NCI-H1092 (cell line): ENCODE measurements at regions not wholly inside any gene's neighbourhood (a gene's known extent, or its start where the extent isn't known, plus 50 kb on each side); places are given as distances from the start of the nearest gene placed in this dataset.

Experiments used
- DNase-seq: peaks from one replicate; lab custom pipeline; 2025; lab: John Stamatoyannopoulos, UW

DNA sequence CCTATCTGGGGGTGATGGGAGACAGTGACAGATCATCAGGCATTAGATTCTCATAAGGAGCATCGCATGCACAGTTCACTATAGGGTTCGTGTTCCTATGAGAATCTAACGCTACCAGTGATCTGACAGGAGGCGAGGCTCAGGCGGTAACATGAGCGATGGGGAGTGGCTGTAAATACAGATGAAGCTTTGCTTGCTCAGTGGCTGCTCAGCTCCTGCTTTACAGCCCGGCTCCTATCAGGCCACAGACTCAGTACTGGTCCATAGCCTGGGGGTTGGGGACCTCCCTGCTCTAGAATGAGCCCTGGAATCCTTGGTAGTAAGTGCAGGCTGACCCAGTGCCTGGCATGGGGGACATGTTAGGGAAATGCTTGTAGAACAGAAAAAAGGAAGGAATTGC lies 426.0 kb downstream of the TYW1 start:
- DNase-seq: no peak

DNA sequence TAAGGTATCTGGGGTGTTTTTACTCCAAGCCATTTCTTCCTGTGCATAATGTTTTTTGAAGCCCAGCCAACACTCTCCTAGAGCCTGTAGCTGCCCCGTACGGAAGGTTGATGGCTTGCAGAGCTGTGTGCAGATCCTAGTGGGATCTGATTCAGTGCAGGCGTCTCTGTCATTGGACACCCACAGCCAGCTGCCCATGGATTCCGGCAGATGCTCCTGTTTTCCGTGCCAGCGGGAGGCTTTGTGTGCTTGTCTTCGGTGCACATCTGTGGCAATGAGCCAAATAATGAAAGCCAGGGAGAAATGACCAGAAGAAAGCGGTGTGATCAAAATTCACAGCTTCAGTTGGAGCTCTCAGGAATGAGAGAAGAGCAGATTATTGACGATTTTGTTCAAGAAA lies 426.4 kb downstream of the TYW1 start:
- DNase-seq: peak; percentile 48

DNA sequence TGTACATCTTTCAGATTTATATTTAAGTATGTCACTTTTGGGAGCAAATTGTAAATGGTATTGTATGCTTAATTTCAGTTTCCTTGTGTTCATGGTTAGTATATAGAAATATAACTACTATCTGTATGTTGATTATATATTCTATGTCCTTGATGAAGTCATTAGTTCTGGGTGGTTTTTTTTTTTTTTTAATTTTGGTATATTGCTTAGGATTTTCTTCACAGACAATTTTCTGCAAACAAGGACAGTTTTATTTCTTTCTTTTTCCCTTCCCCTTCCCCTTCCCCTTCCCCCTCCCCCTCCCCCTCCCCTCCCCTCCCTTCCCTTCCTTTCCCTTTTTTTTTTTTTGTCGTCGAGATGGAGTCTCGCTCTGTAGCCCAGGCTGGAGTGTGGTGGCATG lies 430.0 kb downstream of the TYW1 start:
- no peak for DNase-seq

DNA sequence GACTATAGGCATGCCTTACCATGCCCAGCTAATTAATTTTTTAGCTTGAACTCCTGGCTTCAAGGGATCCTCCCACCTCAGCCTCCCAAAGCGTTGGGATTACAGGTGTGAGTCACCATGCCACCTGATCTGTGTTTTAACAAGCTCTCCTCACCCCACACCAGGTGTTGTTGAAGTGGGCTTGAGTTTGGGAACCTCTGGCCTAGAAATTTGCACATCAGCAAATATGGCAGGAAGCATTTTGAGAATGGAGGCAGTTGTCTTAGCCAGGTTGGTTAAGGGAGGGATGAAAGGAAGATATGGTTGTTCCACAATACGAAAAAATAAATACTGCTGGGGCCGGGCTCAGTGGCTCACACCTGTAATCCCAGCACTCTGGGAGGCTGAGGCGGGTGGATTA lies 433.1 kb downstream of the TYW1 start:
- DNase-seq: no peak

DNA sequence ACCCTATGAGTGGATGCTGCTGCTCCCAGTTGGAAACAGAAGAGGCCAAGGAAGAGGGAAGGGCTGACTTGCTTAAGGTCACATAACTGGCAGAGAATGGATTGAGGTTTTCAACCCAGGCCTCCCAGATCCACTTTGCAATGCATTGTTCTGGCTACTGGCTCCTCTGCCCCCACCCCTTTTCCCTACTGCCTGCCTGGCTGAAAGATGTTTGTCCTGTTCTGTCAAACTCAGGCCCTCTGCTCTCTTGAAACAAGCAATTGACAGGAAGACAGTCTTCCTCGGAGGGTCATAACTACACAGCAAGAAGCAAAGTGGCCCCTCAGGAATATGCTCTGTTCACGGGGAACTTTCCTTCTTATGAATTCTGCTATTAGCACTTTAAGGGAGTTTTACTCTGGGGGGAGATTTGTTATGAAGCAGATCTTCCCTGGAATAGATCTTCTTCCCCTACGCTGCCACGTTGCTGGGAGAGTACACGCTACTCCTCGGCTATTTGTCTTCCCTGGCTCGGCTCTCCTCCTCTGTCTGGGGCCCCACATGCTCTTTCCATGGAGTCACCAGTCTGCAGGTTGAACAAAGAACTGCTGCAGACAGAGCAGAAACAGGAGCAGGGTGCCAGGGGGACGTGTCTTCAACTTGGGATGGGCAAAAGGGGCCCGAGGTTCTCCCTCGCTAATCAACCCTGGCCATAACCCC lies 436.1 kb downstream of the TYW1 start:
- DNase-seq: no peak

DNA sequence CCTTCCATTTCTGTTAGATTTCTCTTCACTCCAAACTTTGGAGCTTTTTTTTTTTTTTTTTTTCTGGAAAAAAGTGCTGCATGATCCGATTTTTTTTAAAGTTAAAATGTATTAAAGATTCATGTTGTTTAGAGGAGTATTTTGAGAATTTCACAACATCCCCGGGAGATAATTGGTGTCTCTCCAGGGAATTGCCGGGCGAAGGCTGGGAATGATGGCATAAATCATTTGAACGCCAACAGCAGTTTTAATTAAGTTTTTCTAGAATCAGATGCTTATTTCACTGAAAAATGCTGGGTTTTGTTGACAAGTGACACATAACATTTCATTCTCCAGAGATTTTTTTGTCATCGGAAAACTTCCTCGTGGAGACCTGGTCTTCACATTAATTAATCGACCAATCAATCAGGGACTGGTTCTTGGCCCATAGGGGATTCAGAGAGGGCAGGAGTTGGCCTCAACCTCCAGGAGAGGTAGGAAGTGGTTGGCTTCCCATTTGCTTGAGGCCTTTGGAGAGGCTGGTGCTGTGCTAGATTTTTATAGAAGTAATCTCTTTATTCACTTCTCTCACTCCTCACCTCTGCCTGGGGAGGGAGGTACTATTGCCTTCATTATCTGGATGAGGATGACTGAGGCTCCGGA lies 439.4 kb downstream of the TYW1 start:
- no peak for DNase-seq

DNA sequence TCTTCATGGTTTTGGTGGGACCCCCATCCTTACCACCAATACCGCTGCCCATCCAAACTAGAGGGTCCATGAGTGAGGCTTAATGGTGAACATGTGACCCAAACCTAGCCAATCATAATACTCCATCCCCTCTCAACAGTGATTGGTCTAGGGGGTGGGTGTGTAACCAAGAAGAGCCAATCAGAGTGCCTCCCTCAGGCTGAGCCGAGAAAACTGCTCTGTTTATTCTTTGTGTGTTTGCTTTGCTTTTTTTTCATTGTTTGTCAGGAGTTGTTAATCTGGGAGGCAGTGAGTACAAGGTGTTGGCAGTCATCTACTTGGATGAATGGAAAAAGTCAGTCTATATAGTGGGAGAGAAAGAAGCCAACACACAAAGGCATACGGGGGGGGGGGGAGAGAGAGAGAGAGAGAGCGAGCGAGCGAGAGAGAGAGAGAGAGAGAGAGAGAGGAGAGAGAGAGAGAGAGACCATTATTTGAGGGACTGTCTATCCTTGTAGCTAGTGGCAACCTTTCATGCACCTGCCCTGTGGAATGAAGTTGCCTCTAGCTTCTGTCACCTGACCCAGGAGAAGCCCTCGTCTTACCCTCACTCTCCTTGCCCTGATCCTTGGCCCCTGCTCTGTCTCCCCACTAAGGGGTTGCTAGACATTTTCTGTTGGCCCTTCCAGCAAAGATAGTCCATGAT lies 441.7 kb downstream of the TYW1 start:
- DNase-seq: no peak

DNA sequence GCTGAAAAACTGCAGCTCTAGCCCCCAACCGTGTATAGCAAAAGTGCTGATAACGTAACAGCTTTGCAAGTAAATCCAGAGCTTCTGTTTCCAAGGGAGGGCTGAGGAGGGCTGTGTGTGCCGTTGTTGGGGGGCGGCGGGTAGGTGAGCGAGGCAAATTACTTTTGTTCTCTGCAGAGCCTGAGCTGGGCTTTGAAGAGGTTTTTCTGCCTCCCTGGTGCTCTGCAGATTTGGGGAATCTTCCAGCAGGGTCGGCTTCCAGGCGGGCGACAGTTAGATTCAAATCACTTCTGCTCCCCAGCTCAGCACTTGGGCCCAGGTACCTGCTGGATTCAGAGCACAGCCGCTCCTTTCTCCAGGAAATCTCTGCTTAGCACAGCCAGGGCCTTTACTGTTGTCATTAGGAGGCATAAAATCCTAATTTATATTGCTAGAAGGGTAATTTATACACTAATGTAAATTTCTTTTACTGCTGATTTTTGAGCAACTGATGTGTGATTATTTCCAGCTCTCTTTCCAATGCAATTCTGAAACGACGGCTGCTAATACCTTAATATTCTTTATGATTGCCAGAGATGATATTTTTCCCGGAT lies 442.4 kb downstream of the TYW1 start:
- DNase-seq: no peak

DNA sequence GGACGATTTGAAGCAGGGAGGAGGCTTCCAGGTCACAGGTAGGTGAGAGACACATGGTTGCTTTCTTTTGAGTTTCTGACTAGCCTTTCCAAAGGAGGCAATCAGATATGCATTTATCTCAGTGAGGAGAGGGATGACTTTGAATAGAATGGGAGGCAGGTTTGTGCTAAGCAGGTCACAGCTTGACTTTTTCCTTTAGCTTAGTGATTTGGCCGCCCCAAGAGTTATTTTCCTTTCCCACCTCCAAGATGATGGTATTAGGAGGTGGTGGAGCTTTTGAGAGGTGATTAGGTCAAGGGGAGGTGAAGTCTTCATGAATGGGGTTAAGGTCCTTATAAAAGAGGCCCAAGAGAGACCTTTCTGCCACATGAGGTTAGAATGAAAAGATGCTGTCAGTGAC lies 443.7 kb downstream of the TYW1 start:
- DNase-seq: no peak

DNA sequence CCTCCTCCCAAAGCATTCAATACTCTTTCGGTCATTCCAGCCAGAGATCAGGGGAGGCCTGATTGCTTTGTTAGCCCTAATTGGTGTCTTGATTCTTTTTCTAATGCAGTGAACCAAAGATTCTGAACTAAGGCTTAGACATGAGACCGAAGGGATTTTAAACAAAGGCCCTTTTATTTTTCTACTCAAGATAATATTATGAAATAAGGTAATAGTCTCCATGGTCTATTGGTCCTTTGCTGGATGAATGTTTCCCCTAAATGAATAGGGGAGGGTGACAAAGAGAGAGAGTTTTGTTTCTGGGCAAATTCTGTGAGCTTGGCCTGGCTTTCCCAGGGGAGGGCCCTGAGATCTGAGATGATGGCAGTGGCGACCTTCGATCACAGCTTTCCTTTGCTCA lies 449.1 kb downstream of the TYW1 start:
- DNase-seq: no peak

DNA sequence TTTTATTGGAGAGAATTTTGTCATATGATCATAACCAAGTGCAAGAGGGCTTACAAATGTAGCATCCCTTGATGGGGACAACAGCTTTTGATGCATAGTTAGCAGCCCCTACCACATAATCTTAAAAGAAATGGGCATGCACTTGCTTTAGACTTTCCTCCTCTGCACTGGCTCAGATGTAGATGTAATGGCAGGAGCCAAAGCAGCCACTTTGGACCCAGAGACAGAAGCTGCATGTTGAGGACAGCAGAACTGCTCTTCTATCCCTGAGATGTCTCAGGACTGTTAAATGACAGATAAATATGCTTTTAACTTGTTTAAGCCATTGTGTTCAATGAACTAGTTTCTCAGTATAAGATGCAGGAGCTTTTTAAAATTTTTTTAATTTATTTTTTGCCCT lies 450.7 kb downstream of the TYW1 start:
- DNase-seq: no peak

DNA sequence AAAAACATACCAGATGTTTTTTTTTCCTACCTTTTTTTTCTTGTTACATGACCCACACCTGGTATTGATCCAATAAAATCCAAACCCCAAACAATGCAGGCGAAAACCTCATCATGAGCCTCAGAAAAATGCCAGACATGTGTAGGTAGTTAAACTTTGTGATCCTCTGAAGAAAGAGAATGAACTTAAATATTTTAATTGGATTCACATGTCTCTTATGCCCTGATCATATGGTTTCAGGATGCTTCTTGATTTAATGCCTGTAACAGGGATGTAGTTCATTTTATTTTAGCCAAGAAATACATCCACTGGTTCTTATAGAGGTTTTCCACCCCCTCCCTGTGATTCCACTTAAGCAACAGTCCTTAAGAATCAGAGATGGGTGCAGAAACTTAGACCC lies 451.6 kb downstream of the TYW1 start:
- no peak for DNase-seq

DNA sequence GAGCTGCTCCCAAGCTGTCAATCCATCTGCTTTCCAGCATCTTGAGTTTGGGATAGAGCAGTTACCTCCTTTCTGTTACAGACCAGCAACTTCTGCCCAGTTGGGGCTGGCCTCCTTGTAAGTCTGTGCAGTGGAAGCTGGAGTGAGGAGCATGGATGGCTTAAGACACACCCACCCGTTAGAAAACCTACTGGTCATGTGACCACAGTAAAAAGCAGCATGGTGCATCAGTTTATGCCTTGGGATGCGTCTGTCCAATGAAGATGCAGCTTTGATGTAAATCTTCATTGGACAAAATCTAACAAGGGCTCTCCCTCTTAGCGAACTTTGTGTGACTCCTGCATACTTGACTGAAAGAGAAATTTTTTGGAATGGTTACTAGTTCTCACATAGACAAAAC lies 453.5 kb downstream of the TYW1 start:
- no peak for DNase-seq

DNA sequence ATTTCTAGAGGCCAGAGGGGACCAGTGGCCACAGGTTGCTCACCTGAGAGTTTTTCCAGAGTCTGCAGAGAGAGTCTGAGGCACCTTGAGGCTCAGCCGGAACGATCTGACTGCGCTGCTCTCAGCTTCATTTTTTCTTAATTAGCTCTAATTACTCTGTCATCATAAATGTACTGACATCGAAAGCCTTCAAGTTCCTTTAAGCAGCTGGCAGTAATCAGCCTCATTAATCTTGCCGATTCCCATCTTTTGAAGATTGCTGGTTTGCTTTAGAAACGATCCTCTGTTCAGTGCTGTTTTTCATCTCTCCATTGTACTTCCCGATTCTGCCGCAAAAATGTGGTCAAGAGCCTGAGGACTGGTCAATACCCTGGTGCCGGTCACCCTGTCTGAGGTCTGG lies 454.7 kb downstream of the TYW1 start:
- DNase-seq: no peak

DNA sequence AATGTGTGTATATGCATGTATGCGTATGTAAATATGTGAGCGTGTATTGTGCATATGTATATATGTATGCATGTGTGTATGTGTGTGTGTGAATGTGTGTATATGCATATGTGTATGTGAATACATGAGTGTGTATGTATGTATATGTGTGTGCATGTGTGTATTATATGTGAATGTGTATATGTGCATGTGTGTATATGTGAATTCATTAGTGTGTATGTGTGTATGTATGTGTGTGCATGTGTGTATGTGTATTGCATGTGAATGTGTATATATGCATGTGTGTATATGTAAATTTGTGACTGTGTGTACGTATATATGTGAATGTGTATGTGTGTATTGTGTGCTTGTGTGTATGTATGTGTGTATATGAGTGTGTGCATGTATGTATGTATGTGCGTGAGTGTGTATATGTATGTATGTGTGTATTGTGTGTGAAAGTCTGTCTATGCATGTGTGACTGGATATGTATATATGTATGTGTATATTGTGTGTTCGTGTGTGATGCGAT lies 455.9 kb downstream of the TYW1 start:
- DNase-seq: no peak

DNA sequence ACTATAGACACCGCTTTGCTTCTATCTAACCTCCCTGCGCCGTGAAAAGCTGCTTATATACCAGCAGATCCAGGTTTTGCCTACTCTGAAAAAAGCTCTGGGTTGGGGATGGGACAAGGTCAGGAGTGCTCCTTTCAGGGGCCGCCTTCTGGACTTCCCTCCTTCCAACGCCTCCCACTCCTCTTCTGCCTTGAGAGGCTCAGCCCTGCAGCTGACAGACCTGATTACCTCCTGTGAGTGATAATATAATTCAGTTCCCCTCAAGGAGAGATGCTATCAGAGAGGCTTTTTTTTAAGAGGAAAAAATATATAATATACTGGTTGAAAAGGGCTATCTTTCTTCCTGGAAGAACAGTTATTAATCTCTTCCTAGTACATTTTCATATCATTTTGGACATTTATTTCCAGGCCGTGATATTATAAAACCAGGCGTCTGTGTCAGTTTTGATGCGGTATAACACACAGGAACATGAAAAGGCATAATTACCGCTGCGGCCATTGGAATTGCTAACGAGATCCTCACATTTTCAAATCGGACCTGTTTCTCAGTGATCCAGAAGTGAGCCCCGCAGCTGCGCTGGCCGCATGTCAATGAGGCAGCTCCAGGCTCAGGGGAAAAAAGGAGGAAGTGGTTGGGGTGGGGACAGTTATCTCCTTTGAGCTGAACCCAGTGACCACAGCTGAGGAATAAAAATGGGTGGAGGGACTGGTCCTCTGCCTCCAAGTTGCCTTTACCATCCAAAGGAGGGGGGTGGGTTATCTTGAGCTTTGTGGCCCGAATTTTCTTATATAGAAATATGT lies 457.1 kb downstream of the TYW1 start:
- DNase-seq: peak; percentile 9

DNA sequence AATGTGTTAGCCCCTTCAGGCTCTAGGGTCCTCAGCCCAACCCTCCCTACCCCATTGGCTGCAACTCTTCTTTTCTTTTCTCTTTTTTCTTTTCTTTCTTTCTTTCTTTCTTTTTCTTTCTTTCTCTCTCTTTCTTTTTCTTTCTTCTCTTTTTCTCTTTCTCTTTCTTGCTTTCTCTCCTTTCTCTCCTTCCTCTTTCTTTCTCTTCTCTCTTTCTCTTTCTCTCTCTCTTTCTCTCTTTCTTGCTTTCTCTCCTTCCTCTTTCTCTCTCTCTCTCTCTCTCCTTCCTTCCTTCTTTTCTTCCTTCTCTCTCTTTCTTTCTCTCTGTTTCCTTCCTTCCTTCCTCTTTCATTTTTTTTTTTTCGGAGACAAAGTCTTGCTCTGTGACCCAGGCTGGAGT lies 458.9 kb downstream of the TYW1 start:
- no peak for DNase-seq

DNA sequence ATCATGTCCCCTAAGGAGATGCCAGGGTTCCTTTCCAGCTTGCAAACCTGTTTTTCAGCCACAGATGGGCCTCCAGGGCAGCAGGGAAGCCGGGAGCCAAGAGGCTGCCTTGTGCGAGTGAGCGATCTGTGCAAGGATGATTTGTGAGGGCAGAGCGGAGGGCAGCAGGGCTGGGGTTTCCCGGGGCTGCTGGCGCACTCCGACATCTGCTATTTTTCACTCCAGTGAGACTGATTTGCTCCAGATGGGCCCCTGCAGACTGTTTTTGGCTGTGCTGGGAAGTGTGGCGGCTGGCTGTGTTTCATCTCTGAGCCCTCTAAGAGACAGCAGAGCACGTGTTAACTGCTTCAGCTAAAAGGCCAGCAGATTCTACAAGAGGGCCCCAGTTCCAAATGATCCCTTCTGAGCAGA lies 466.2 kb downstream of the TYW1 start:
- no peak for DNase-seq

DNA sequence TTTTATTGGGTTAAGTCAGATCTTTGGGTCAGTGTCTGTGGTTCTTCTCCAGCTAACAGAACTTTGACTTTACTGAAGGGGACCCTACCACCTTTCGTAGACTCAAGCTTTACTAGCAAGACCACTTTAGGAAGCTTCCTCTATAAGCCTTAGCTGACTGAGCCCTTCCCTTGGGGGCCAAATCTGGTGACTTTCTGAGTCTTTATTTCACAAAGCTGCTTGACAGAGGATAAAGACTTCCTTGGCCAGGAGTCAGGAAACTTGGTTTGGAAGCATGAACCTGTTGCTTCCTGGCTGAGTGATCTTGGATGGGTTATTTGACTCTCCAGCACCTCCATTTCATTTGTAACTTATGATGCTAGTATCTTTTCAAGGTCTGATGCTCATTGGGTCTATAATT lies 466.7 kb downstream of the TYW1 start:
- DNase-seq: no peak

DNA sequence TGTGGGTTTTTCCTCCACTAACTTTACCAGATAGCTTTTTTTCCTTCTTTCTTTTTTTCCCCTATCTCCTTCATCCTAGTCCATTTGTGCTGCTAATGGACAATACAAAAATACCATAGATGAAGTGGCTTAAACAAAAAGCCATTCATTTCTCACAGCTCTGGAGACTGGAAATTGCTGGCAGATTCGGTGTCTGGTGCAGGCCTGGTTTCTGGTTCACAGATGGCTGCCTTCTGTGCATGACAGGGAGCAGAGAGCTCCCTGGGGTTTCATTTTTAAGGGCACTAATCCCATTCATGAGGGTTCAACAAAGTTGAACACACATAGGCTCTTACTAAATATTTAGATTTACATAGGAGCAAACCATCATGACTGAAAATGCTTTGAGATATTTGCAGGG lies 467.4 kb downstream of the TYW1 start:
- DNase-seq: no peak

DNA sequence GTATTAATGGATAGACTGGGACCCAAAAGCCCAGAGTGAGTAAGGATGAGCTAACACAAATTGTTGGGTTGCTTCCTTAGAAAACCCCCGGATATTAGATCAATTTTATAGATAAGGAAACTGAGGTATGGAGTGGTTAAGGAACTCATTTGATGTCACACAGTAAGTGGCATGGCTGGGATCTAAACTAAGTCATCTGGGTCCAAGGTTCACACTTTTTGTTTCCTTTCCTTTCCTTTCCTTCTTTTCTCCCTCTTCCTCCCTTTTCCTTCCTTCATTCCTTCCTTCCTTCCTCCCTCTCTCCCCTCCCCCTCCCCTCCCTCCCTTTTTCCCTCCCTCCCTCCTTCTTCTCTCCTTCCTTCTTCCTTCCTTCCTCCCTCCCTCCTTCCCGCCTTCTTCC lies 469.5 kb downstream of the TYW1 start:
- no peak for DNase-seq

DNA sequence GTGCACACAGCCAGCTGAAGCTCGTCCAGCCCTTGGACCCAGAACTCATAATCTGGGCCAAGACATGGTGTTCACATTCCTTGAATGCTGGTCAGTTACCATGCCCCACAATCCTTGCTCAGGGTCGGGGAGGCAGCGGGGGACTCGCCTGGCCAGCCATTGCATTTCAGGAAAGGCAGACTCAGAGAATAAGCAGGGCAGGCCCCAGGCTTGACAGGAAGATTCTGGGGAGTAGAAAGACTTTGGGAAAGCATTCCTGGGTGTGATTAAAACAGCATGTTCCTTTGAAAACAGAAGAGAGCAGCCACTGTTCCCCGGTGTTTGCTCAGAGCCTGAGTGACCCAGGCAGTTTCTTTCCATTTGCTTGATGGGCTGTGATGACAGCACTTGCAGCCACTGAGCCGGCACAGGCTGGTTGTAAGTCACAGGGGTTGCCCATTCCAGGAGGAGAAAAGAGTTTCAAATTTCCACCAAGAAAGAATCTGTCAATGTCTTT lies 473.7 kb downstream of the TYW1 start:
- DNase-seq: no peak
